ENCODE measurements at regions not wholly inside any gene's neighbourhood (a gene's known extent, or its start where the extent isn't known, plus 50 kb on each side); places are given as distances from the start of the nearest gene placed in this dataset.

GRCh38 chr12:111011999-111012600 lies 91.7 kb upstream of the MYL2 start:
- no peak for DNase-seq (ENCODE audit: low spot score)

GRCh38 chr12:111010916-111011657 lies 90.7 kb upstream of the MYL2 start:
- DNase-seq (ENCODE audit: low spot score): no peak

GRCh38 chr12:111010061-111010460 lies 89.7 kb upstream of the MYL2 start:
- DNase-seq (ENCODE audit: low spot score): no peak

GRCh38 chr12:111006621-111007020 lies 86.2 kb upstream of the MYL2 start:
- DNase-seq (ENCODE audit: low spot score): no peak

GRCh38 chr12:110998971-110999370 lies 78.6 kb upstream of the MYL2 start:
- no peak for DNase-seq (ENCODE audit: low spot score)

GRCh38 chr12:110998165-110998564 lies 77.8 kb upstream of the MYL2 start:
- DNase-seq (ENCODE audit: low spot score): no peak

- no peak for DNase-seq (ENCODE audit: low spot score)
These were observed 76.0 kb upstream of the MYL2 start for GRCh38 chr12:110996415-110996814.

- no peak for DNase-seq (ENCODE audit: low spot score)
These were observed 75.2 kb upstream of the MYL2 start for GRCh38 chr12:110995615-110996014.

GRCh38 chr12:110995016-110995415 lies 74.6 kb upstream of the MYL2 start:
- DNase-seq (ENCODE audit: low spot score): no peak

GRCh38 chr12:110993434-110993833 lies 73.1 kb upstream of the MYL2 start:
- no peak for DNase-seq (ENCODE audit: low spot score)

GRCh38 chr12:110992909-110993308 lies 72.5 kb upstream of the MYL2 start:
- no peak for DNase-seq (ENCODE audit: low spot score)

- DNase-seq (ENCODE audit: low spot score): no peak
These were observed 63.4 kb upstream of the MYL2 start for GRCh38 chr12:110983811-110984210.

GRCh38 chr12:110972866-110973265 lies 52.5 kb upstream of the MYL2 start:
- no peak for DNase-seq (ENCODE audit: low spot score)

- no peak for DNase-seq (ENCODE audit: low spot score)
These were observed 51.6 kb upstream of the MYL2 start for GRCh38 chr12:110971936-110972335.

- DNase-seq (ENCODE audit: low spot score): no peak
These were observed 51.0 kb upstream of the MYL2 start for GRCh38 chr12:110971189-110971920.

Measured in D341Med (cell line).